ENCODE measurements at regions not wholly inside any gene's neighbourhood (a gene's known extent, or its start where the extent isn't known, plus 50 kb on each side); places are given as distances from the start of the nearest gene placed in this dataset.

DNA sequence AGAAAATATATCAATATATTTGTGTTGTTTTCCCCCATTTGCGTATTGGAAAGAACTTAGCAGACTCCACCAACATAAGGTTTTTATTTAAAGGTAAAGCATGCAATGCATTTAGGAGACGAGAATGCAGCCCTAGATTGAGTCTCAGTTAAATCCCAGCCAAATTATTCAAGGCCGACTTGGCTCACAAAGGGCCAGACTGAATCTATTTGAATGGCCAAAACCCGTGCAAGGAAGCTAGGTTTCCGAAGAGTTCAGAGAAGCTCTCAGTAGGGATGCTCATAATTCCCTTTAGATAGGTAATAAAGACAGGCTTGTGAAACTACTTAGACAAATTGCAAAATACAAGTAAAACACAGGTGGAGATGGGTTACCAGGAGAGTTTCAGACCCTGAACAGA, 520.3 kb downstream of the CDH9 start:
- TF ChIP-seq, protein P1, sequence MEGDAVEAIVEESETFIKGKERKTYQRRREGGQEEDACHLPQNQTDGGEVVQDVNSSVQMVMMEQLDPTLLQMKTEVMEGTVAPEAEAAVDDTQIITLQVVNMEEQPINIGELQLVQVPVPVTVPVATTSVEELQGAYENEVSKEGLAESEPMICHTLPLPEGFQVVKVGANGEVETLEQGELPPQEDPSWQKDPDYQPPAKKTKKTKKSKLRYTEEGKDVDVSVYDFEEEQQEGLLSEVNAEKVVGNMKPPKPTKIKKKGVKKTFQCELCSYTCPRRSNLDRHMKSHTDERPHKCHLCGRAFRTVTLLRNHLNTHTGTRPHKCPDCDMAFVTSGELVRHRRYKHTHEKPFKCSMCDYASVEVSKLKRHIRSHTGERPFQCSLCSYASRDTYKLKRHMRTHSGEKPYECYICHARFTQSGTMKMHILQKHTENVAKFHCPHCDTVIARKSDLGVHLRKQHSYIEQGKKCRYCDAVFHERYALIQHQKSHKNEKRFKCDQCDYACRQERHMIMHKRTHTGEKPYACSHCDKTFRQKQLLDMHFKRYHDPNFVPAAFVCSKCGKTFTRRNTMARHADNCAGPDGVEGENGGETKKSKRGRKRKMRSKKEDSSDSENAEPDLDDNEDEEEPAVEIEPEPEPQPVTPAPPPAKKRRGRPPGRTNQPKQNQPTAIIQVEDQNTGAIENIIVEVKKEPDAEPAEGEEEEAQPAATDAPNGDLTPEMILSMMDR (IDR thresholded peaks at IDR 0.05): no peak
- no peak for TF ChIP-seq EP300 (IDR thresholded peaks at IDR 0.05)

All from tibial nerve (tissue), 4 donors.